ENCODE measurements at regions not wholly inside any gene's neighbourhood (a gene's known extent, or its start where the extent isn't known, plus 50 kb on each side); places are given as distances from the start of the nearest gene placed in this dataset.
"Not testable (repeated sequence)": the region's sequence is repeated elsewhere in the genome, so short reads cannot be mapped to it uniquely, and the experiment has no call there.

DNA sequence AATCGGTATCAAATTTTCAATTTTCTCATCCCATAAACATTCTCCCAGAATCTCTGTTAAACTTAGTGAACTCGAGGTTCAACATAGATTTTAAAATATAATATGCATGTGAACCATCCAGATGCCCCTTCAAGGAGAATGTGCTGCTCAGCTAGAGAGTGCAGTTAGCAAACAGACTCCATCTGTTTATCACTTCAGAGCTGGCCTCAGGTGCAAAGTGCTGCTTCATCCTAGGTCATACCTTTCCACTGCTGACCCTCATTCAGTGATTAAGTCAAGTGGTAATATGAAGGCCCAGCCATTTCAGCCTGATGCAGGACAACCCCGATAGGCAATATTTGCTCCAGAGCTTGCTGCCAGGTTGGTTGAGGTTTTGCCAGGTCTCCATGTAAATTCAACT is 339.0 kb upstream of the POU5F2 start:
- DNase-seq (ENCODE audit: low spot score): no peak
- TF ChIP-seq, protein P1, sequence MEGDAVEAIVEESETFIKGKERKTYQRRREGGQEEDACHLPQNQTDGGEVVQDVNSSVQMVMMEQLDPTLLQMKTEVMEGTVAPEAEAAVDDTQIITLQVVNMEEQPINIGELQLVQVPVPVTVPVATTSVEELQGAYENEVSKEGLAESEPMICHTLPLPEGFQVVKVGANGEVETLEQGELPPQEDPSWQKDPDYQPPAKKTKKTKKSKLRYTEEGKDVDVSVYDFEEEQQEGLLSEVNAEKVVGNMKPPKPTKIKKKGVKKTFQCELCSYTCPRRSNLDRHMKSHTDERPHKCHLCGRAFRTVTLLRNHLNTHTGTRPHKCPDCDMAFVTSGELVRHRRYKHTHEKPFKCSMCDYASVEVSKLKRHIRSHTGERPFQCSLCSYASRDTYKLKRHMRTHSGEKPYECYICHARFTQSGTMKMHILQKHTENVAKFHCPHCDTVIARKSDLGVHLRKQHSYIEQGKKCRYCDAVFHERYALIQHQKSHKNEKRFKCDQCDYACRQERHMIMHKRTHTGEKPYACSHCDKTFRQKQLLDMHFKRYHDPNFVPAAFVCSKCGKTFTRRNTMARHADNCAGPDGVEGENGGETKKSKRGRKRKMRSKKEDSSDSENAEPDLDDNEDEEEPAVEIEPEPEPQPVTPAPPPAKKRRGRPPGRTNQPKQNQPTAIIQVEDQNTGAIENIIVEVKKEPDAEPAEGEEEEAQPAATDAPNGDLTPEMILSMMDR (IDR thresholded peaks at IDR 0.05; ENCODE audit: extremely low read depth, insufficient read depth, missing control alignments): no peak
- in situ Hi-C loops (cut with MboI; ENCODE audit: low pct_unique_long_range_greater_than_20kb, low sequenced_read_pairs, unreplicated experiment): no loop called here

DNA sequence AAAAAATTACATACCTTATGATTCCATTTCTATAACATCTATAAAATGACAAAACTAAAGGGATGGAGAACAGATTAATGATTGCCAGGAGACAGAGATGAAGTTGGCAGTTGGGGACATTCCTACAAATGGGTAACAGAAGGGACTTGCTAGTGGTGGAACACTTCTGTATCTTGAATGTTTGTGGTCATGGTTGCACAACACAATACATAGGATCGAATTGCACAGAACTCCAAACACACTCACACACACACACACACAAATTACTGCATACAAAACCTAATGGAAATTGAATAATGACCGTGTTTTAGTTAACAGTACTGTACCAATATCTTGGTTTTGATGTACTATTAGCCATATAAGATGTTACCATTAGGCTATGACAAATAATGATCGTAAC is 330.7 kb upstream of the POU5F2 start:
- no peak for DNase-seq (ENCODE audit: low spot score)
- TF ChIP-seq, protein P1 (IDR thresholded peaks at IDR 0.05; ENCODE audit: extremely low read depth, insufficient read depth, missing control alignments): no peak
- in situ Hi-C loops (cut with MboI; ENCODE audit: low pct_unique_long_range_greater_than_20kb, low sequenced_read_pairs, unreplicated experiment): no loop called here

- TF ChIP-seq, protein P1 (IDR thresholded peaks at IDR 0.05; ENCODE audit: extremely low read depth, insufficient read depth, missing control alignments): no peak
- in situ Hi-C loops (cut with MboI; ENCODE audit: low pct_unique_long_range_greater_than_20kb, low sequenced_read_pairs, unreplicated experiment): no loop called here
- DNase-seq (ENCODE audit: low spot score): no peak
These were observed 325.2 kb upstream of the POU5F2 start for GRCh38 chr5:94066437-94067207.

- TF ChIP-seq, protein P1 (IDR thresholded peaks at IDR 0.05; ENCODE audit: extremely low read depth, insufficient read depth, missing control alignments): no peak
- DNase-seq (ENCODE audit: low spot score): no peak
- in situ Hi-C loops (cut with MboI; ENCODE audit: low pct_unique_long_range_greater_than_20kb, low sequenced_read_pairs, unreplicated experiment): no loop called here
These were observed 322.6 kb upstream of the POU5F2 start for GRCh38 chr5:94064025-94064424.

DNA sequence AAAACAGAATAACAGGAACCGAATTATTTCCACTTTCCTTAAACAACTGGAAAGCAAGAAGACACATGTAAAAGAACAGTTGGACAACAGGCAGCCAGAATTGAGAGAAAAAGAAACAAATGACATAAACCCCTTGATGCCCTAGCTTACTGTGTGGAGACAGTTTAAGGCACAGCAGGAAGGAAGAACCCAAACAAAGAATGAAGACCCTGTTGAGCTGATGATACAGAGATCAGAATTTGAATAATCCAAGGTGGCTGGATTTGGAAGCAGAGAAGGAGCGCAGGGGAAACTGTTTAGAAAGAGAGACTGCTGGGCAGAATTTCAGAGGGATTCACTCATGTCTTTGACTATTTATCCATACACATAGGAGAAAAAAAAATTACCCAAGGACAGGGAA is 316.3 kb upstream of the POU5F2 start:
- no peak for DNase-seq (ENCODE audit: low spot score)
- TF ChIP-seq, protein P1 (IDR thresholded peaks at IDR 0.05; ENCODE audit: extremely low read depth, insufficient read depth, missing control alignments): no peak
- in situ Hi-C loops (cut with MboI; ENCODE audit: low pct_unique_long_range_greater_than_20kb, low sequenced_read_pairs, unreplicated experiment): no loop called here

GRCh38 chr5:94057217-94057616 is 315.8 kb upstream of the POU5F2 start:
- TF ChIP-seq, protein P1 (IDR thresholded peaks at IDR 0.05; ENCODE audit: extremely low read depth, insufficient read depth, missing control alignments): no peak
- in situ Hi-C loops (cut with MboI; ENCODE audit: low pct_unique_long_range_greater_than_20kb, low sequenced_read_pairs, unreplicated experiment): no loop called here
- DNase-seq (ENCODE audit: low spot score): no peak

DNA sequence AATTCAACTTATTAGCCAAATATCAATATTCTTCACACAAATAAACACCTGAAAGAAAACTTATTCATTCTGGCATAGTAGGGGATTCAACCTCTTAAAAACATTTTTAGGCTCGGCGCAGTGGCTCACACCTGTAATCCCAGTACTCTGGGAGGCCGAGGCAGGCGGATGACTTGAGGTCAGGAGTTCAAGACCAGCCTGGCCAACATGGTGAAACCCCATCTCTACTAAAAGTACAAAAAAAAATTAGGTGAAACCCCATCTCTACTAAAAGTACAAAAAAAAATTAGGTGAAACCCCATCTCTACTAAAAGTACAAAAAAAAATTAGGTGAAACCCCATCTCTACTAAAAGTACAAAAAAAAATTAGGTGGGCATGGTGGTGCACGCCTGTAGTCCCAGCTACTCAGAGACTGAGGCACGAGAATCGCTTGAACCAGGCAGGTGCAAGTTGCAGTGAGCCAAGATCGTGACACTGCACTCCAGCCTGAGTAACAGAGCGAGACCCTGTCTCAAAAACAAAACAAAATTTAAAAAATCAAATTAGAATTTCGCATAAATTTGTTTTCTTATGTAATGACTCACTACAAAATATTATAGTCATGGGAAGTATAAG is 308.0 kb upstream of the POU5F2 start:
- DNase-seq (ENCODE audit: low spot score); in situ Hi-C loops (cut with MboI; ENCODE audit: low pct_unique_long_range_greater_than_20kb, low sequenced_read_pairs, unreplicated experiment): not testable (repeated sequence)

All from GM13977 (cell line).